ENCODE measurements at regions not wholly inside any gene's neighbourhood (a gene's known extent, or its start where the extent isn't known, plus 50 kb on each side); places are given as distances from the start of the nearest gene placed in this dataset.

- no peak for DNase-seq (ENCODE audit: low spot score)
- H3K9me3 Mint-ChIP-seq (ENCODE audit: low read depth): peaks cover 10% of the 10 kb centered on the region
- H3K27ac Mint-ChIP-seq (ENCODE audit: unreplicated experiment): no peak overlapping the region
- no peak for TF ChIP-seq CTCF (IDR thresholded peaks at IDR 0.05)
- no peaks in the 10 kb centered on the region for H3K4me1 Mint-ChIP-seq (ENCODE audit: low read depth)
- H3K27me3 Mint-ChIP-seq (ENCODE audit: low read depth): peaks cover 7% of the 10 kb centered on the region
- H3K36me3 Mint-ChIP-seq (ENCODE audit: low read depth): peaks cover 3% of the 10 kb centered on the region
- no peak overlapping the region for H3K4me3 Mint-ChIP-seq (ENCODE audit: unreplicated experiment)
Measured at GRCh38 chr6:156519940-156520339, 257.2 kb upstream of the ARID1B start.

GRCh38 chr6:156517088-156517487 lies 260.1 kb upstream of the ARID1B start:
- no peak for DNase-seq (ENCODE audit: low spot score)
- no peaks in the 10 kb centered on the region for H3K4me1 Mint-ChIP-seq (ENCODE audit: low read depth)
- no peak overlapping the region for H3K4me3 Mint-ChIP-seq (ENCODE audit: unreplicated experiment)
- H3K27me3 Mint-ChIP-seq (ENCODE audit: low read depth): peaks cover 14% of the 10 kb centered on the region
- peaks cover 10% of the 10 kb centered on the region for H3K9me3 Mint-ChIP-seq (ENCODE audit: low read depth)
- TF ChIP-seq CTCF (IDR thresholded peaks at IDR 0.05): no peak
- no peak overlapping the region for H3K27ac Mint-ChIP-seq (ENCODE audit: unreplicated experiment)
- H3K36me3 Mint-ChIP-seq (ENCODE audit: low read depth): peaks cover 3% of the 10 kb centered on the region

- Mint-ChIP-seq H3K27ac (ENCODE audit: unreplicated experiment) (no peak overlapping the region), H3K4me1 (ENCODE audit: low read depth) (no peaks in the 10 kb centered on the region), H3K27me3 (ENCODE audit: low read depth) (peaks cover 18% of the 10 kb centered on the region), H3K9me3 (ENCODE audit: low read depth) (peaks cover 8% of the 10 kb centered on the region), H3K4me3 (ENCODE audit: unreplicated experiment) (no peak overlapping the region), H3K36me3 (ENCODE audit: low read depth) (peaks cover 3% of the 10 kb centered on the region)
- no peak for DNase-seq (ENCODE audit: low spot score)
- TF ChIP-seq CTCF (IDR thresholded peaks at IDR 0.05): no peak
Measured at GRCh38 chr6:156515242-156515641, 261.9 kb upstream of the ARID1B start.

GRCh38 chr6:156513504-156513903 lies 263.7 kb upstream of the ARID1B start:
- Mint-ChIP-seq H3K36me3 (ENCODE audit: low read depth) (no peaks in the 10 kb centered on the region), H3K9me3 (ENCODE audit: low read depth) (no peaks in the 10 kb centered on the region), H3K27ac (ENCODE audit: unreplicated experiment) (no peak overlapping the region)

GRCh38 chr6:156511570-156511969 lies 265.6 kb upstream of the ARID1B start:
- peaks cover 24% of the 10 kb centered on the region for H3K27me3 Mint-ChIP-seq (ENCODE audit: low read depth)
- no peaks in the 10 kb centered on the region for H3K9me3 Mint-ChIP-seq (ENCODE audit: low read depth)
- DNase-seq (ENCODE audit: low spot score): no peak
- H3K4me3 Mint-ChIP-seq (ENCODE audit: unreplicated experiment): no peak overlapping the region
- no peaks in the 10 kb centered on the region for H3K4me1 Mint-ChIP-seq (ENCODE audit: low read depth)
- H3K27ac Mint-ChIP-seq (ENCODE audit: unreplicated experiment): no peak overlapping the region
- TF ChIP-seq CTCF (IDR thresholded peaks at IDR 0.05): no peak
- no peaks in the 10 kb centered on the region for H3K36me3 Mint-ChIP-seq (ENCODE audit: low read depth)

More at GRCh38 chr6:156513504-156513903, 263.7 kb upstream of the ARID1B start:
- Mint-ChIP-seq H3K27me3 (ENCODE audit: low read depth) (peaks cover 20% of the 10 kb centered on the region), H3K4me1 (ENCODE audit: low read depth) (no peaks in the 10 kb centered on the region), H3K4me3 (ENCODE audit: unreplicated experiment) (no peak overlapping the region)
- no peak for TF ChIP-seq CTCF (IDR thresholded peaks at IDR 0.05)
- DNase-seq (ENCODE audit: low spot score): no peak
